Endothelial cell of umbilical vein (primary cell): ENCODE measurements at regions not wholly inside any gene's neighbourhood (a gene's known extent, or its start where the extent isn't known, plus 50 kb on each side); places are given as distances from the start of the nearest gene placed in this dataset.
"Not testable (repeated sequence)": the region's sequence is repeated elsewhere in the genome, so short reads cannot be mapped to it uniquely, and the experiment has no call there.

ENCODE experiments used
- CTCF ChIP-seq, 2 donors: IDR thresholded peaks; 1 replicate in 1 of 2; 2 replicates in 1 of 2; pipeline ENCODE4 v1.5.1; 2011; ENCODE audit warnings: low read length in 2 of 2, mild to moderate bottlenecking in 2 of 2, moderate library complexity in 2 of 2, control low read depth in 1 of 2, inconsistent platforms in 1 of 2, low read depth in 1 of 2; ENCODE audit not compliant: insufficient read depth in 1 of 2; ENCODE audit errors: extremely low read depth in 1 of 2
- EZH2 ChIP-seq: IDR thresholded peaks from 2 replicates; pipeline ENCODE4 v1.6.1; 2012; ENCODE audit warnings: borderline replicate concordance, low read depth, mild to moderate bottlenecking, moderate library complexity, low read length, inconsistent platforms; ENCODE audit not compliant: severe bottlenecking
- FOS ChIP-seq: IDR thresholded peaks from 2 replicates; pipeline ENCODE4 v1.6.1; 2011; ENCODE audit warnings: mild to moderate bottlenecking, low read length, moderate library complexity, borderline replicate concordance; ENCODE audit not compliant: insufficient read depth
- GATA2 ChIP-seq: IDR thresholded peaks from 2 replicates; pipeline ENCODE4 v1.7.0; 2011; ENCODE audit warnings: low read depth, mild to moderate bottlenecking, moderate library complexity, mixed read lengths, low read length; ENCODE audit not compliant: insufficient read length, insufficient read depth
- JUN ChIP-seq: IDR thresholded peaks from 2 replicates; pipeline ENCODE4 v1.6.1; 2011; ENCODE audit warnings: borderline replicate concordance, low read depth; ENCODE audit not compliant: insufficient read length, insufficient read depth
- MYC ChIP-seq: IDR thresholded peaks from one replicate; pipeline ENCODE4 v1.6.1; 2011; ENCODE audit warnings: mild to moderate bottlenecking, low read depth, low read length
- POLR2A ChIP-seq: IDR thresholded peaks from 2 replicates; pipeline ENCODE4 v1.6.1; 2012; ENCODE audit warnings: low read depth, mild to moderate bottlenecking, control low read depth, low read length
- POLR2AphosphoS5 ChIP-seq: IDR thresholded peaks from 2 replicates; pipeline ENCODE4 v1.6.1; 2012; ENCODE audit warnings: low read depth, mild to moderate bottlenecking, control low read depth, low read length, moderate library complexity; ENCODE audit not compliant: insufficient read depth
- TF ChIP-seq, protein P1 (sequence below): IDR thresholded peaks from 2 replicates; pipeline ENCODE4 v1.6.1; 2011; ENCODE audit not compliant: insufficient read depth, insufficient read length

- not testable (repeated sequence) for TF ChIP-seq JUN; POLR2AphosphoS5; GATA2; CTCF (IDR thresholded peaks at IDR 0.05; ENCODE audit: extremely low read depth in 1 of 2, insufficient read depth in 1 of 2, low read depth in 1 of 2, low read length in 2 of 2); EZH2; FOS; POLR2A; MYC
- TF ChIP-seq, protein P1, sequence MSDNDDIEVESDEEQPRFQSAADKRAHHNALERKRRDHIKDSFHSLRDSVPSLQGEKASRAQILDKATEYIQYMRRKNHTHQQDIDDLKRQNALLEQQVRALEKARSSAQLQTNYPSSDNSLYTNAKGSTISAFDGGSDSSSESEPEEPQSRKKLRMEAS: not testable (repeated sequence)
Measured at GRCh38 chr1:102210891-102211290, 214.2 kb upstream of the OLFM3 start.
